Body of pancreas (tissue), 4 donors: ENCODE measurements at regions not wholly inside any gene's neighbourhood (a gene's known extent, or its start where the extent isn't known, plus 50 kb on each side); places are given as distances from the start of the nearest gene placed in this dataset.
A peak's percentile ranks its signal among the peaks of the same experiment; 100 is the strongest.

ENCODE experiments used
- ATAC-seq: fragments of 150-250 bp; one replicate; pipeline ENCODE4 v1.9.1; 2016
- DNase-seq, 4 donors: peaks; one replicate each; pipeline ENCODE4 v3.0.0-alpha.2; 2019
- H3K27ac ChIP-seq, 4 donors: fragments of 200-600 bp; sonication (generic); 1 replicate in 3 of 4; 2 replicates in 1 of 4; pipeline versions ENCODE4 v1.5.1 to v1.6.1; 2016 to 2019; ENCODE audit warnings: mild to moderate bottlenecking in 1 of 4, mixed read lengths in 1 of 4, moderate library complexity in 1 of 4
- H3K27me3 ChIP-seq, 2 donors: fragments of 200-600 bp; sonication (generic); one replicate each; pipeline ENCODE4 v1.6.0; 2016; ENCODE audit warnings: mild to moderate bottlenecking in 1 of 2
- H3K36me3 ChIP-seq, 2 donors: fragments of 200-600 bp; sonication (generic); replicated peaks in 1 of 2; 2 replicates each; pipeline ENCODE4 v1.5.1; 2016; ENCODE audit warnings: low read depth in 2 of 2; ENCODE audit not compliant: insufficient read depth in 1 of 2
- H3K4me1 ChIP-seq: fragments of 200-600 bp; sonication (generic); one replicate; pipeline ENCODE4 v1.6.0; 2016
- H3K4me3 ChIP-seq, 2 donors: fragments of 200-600 bp; sonication (generic); 1 replicate in 1 of 2; 2 replicates in 1 of 2; pipeline ENCODE4 v1.5.1; 2016 to 2019
- H3K9me3 ChIP-seq, 3 donors: fragments of 200-600 bp; sonication (generic); 1 replicate in 2 of 3; 2 replicates in 1 of 3; pipeline ENCODE4 v1.5.1; 2016
- POLR2A ChIP-seq, 3 donors: fragments of 450-650 bp; IDR thresholded peaks; one replicate each; pipeline ENCODE4 v1.6.1; 2016; ENCODE audit warnings: antibody characterized with exemption in 3 of 3, mild to moderate bottlenecking in 2 of 3
- WGBS, 2 donors: methylation state at CpG; one replicate each; pipeline ENCODE4 v1.1.5; 2017; 5-methylcytosine and 5-hydroxymethylcytosine counted together
- intact Hi-C: fragments of 100-400 bp; cut with DNase I; formaldehyde crosslinking; loops from one replicate; pipeline ENCODE4 v1.15.1; 2023
- TF ChIP-seq, protein P1 (sequence below), 7 experiments: fragments of 450-650 bp in 4 of 7; fragments of 200-600 bp in 3 of 7; sonication (generic) in 3 of 7; IDR thresholded peaks; one replicate each; pipeline ENCODE4 v1.5.1; 2016 to 2019; ENCODE audit warnings: antibody characterized with exemption in 7 of 7

DNA sequence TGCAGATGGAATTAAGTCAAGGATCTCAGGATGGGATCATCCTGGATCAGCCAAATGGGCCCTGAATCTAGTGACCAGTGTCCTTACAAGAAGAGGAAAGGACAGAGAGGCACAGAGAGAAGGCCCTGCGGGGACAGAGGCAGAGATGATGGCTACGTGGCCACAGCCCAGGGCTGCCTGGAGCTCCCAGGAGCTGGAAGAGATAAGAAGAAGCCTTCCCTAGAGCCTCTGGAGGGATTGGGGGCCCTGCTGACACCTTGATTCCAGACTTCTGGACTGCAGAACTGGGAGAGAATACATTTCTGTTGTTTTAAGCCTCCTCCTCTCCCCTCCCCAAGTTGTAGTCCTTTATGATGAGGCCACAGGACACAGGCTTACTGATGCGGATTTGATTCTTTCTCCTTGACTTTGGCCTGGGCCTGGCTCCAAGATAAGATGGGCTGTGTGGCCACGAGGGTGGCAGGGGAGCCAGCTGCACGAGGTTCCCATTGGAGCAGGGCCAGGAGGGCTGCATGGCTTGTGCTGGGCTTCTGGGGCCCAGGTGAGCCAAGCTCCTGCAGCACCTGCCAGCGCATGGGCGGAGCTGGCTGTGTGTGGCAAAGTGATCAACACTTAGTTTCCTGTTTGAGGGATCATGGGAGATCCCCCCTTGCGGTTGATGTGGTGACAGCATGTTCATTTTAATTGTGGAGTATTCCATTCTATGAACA lies 146.1 kb downstream of the IRF8 start:
- WGBS, 2 donors = 56 to 57% methylated on average over 7 to 8 of the region's 8 CpGs
- DNase-seq = peak in 2 of 4 donors; percentile 54 to 60
- TF ChIP-seq, protein P1, sequence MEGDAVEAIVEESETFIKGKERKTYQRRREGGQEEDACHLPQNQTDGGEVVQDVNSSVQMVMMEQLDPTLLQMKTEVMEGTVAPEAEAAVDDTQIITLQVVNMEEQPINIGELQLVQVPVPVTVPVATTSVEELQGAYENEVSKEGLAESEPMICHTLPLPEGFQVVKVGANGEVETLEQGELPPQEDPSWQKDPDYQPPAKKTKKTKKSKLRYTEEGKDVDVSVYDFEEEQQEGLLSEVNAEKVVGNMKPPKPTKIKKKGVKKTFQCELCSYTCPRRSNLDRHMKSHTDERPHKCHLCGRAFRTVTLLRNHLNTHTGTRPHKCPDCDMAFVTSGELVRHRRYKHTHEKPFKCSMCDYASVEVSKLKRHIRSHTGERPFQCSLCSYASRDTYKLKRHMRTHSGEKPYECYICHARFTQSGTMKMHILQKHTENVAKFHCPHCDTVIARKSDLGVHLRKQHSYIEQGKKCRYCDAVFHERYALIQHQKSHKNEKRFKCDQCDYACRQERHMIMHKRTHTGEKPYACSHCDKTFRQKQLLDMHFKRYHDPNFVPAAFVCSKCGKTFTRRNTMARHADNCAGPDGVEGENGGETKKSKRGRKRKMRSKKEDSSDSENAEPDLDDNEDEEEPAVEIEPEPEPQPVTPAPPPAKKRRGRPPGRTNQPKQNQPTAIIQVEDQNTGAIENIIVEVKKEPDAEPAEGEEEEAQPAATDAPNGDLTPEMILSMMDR (IDR thresholded peaks at IDR 0.05) = no peak
- no peak for TF ChIP-seq POLR2A (IDR thresholded peaks at IDR 0.05)
- no peaks in the 10 kb centered on the region for H3K9me3 ChIP-seq
- no peak overlapping the region for H3K4me3 ChIP-seq
- no peaks in the 10 kb centered on the region for H3K36me3 ChIP-seq
- H3K4me1 ChIP-seq = no peaks in the 10 kb centered on the region
- no peak overlapping the region for H3K27ac ChIP-seq
- ATAC-seq = no peak
- no peaks in the 10 kb centered on the region for H3K27me3 ChIP-seq
- intact Hi-C loops = no loop called here

DNA sequence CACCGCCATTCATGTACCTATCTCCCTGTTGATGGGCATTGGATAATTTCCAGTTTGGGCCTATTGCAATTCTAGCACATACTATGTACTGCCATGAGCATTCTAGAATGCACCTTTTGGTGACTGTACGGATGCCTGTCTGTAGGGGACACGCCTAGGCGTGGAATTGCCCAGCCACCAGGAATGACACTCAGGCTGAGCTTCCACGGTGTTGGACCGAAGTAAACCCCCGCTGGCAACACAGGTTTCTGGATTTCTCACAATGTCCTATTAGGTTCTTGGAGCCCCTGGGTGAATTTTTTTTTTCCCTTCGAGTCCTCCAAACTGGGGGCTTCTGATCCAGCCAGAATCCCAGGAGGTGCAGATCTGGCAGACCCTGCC lies 146.6 kb downstream of the IRF8 start:
- intact Hi-C loops = no loop called here
- peak in 1 of 4 donors; percentile 2 for DNase-seq
- Histone ChIP-seq H3K4me1 (no peaks in the 10 kb centered on the region), H3K27me3 (no peaks in the 10 kb centered on the region), H3K9me3 (no peaks in the 10 kb centered on the region), H3K4me3 (no peak overlapping the region), H3K36me3 (no peaks in the 10 kb centered on the region), H3K27ac (no peak overlapping the region)
- 89 to 95% methylated on average over 8 of the region's 8 CpGs for WGBS, 2 donors
- no peak for ATAC-seq
- no peak for TF ChIP-seq POLR2A (IDR thresholded peaks at IDR 0.05)
- TF ChIP-seq, protein P1 (IDR thresholded peaks at IDR 0.05) = no peak

DNA sequence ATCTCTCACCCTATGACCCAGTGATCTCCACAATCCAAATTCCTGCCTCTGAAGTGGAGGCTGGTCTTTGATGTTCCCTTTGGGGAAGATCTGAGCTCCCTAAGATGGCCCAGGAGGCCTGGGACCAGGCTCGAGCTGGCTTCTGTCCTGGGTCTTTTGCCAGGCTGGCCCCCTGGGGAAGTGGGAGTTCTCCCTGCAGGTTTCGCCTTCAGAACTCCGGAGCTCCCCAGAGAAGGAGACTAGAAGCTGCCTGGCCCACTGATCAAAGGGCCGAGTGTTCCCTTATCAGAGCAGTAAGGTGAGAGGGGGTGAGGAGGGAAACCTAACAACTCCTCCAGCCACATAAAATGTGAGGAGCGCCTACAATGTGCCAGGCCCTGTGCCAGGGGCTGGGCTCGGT lies 147.1 kb downstream of the IRF8 start:
- Histone ChIP-seq H3K36me3 (no peaks in the 10 kb centered on the region), H3K27me3 (peaks cover 0 to 2% of the 10 kb centered on the region in 2 donors), H3K4me3 (no peak overlapping the region), H3K4me1 (no peaks in the 10 kb centered on the region), H3K9me3 (no peaks in the 10 kb centered on the region), H3K27ac (no peak overlapping the region)
- WGBS, 2 donors = 63 to 71% methylated on average over 5 to 6 of the region's 6 CpGs
- TF ChIP-seq, protein P1 (IDR thresholded peaks at IDR 0.05) = no peak
- no peak for TF ChIP-seq POLR2A (IDR thresholded peaks at IDR 0.05)
- ATAC-seq = no peak
- DNase-seq = peak in 1 of 4 donors; percentile 2
- intact Hi-C loops = no loop called here

DNA sequence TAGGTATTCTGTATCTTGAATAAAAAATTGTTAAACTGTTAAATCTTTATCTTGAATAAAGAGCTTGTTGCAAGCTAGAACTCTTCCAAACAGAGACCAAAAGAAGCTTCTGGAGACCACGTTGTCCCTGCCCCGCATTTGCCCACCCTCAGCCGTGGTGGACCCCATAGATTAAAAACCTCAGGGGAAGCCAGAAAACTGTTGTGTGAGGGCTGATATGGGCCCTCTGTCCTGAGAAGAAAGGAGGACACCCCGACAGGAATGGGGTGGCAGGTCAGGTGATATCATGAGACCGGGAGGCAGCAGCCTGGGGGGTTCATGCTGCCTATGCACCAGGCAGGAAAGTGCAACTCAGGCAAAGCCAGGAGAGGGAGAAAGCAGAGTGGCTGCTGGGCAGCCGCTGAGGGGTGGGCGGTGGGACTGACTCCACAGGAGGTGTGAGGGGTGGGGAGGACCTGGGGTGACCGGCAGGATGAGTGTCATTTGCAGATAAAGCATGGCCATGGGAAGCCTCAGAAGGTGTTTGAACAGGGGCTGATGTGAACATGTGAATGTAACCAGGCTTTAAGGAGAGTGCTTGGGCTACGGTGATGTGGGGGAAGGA lies 147.8 kb downstream of the IRF8 start:
- no peaks in the 10 kb centered on the region for H3K36me3 ChIP-seq
- TF ChIP-seq, protein P1 (IDR thresholded peaks at IDR 0.05) = no peak
- TF ChIP-seq POLR2A (IDR thresholded peaks at IDR 0.05) = no peak
- H3K27ac ChIP-seq = no peak overlapping the region
- H3K4me3 ChIP-seq = no peak overlapping the region
- intact Hi-C loops = no loop called here
- no peaks in the 10 kb centered on the region for H3K4me1 ChIP-seq
- DNase-seq (peak in 1 of 4 donors; percentile 7), ATAC-seq (no peak)
- 47 to 57% methylated on average over 9 of the region's 9 CpGs for WGBS, 2 donors
- H3K9me3 ChIP-seq = no peaks in the 10 kb centered on the region
- H3K27me3 ChIP-seq = peaks cover 0 to 9% of the 10 kb centered on the region in 2 donors

DNA sequence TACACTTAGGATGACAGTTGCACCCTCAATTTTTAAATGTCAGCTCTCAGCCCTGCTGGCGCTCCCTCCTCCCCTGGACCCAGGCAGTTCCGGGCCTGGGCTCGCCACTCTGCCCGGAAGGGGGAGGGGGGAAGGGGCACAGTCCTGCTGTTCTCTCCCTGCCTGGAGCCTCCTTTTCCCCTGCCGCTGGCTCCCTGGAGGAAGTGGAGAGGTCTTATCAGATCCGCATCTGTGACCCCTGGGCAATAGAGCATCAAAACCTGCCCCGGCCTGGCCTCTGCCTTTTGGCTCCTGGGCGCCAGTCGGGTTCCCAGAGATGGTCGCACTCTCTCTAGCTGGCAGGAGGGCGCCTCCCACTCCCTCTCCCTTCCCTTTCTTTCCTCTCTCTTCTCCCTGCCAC lies 149.3 kb downstream of the IRF8 start:
- Histone ChIP-seq H3K27me3 (peaks cover 0 to 16% of the 10 kb centered on the region in 2 donors), H3K4me1 (no peaks in the 10 kb centered on the region), H3K9me3 (no peaks in the 10 kb centered on the region), H3K4me3 (no peak overlapping the region), H3K36me3 (no peaks in the 10 kb centered on the region), H3K27ac (no peak overlapping the region)
- TF ChIP-seq POLR2A (IDR thresholded peaks at IDR 0.05) = no peak
- TF ChIP-seq, protein P1 (IDR thresholded peaks at IDR 0.05) = no peak
- intact Hi-C loops = no loop called here
- no peak for ATAC-seq
- WGBS, 2 donors = 33% methylated on average over 7 to 11 of the region's 11 CpGs
- DNase-seq = peak in 1 of 4 donors; percentile 1
